Rectal smooth muscle tissue (tissue), 1 donor: ENCODE measurements at regions not wholly inside any gene's neighbourhood (a gene's known extent, or its start where the extent isn't known, plus 50 kb on each side); places are given as distances from the start of the nearest gene placed in this dataset.
"Not testable (repeated sequence)": the region's sequence is repeated elsewhere in the genome, so short reads cannot be mapped to it uniquely, and the experiment has no call there.

Experiments used
- H3K27ac ChIP-seq: one replicate; pipeline ENCODE4 v1.7.0; 2013; ENCODE audit warnings: low read depth, low read length, inconsistent platforms
- H3K27me3 ChIP-seq: one replicate; pipeline ENCODE4 v1.7.0; 2013; ENCODE audit warnings: low read length; ENCODE audit not compliant: control insufficient read depth, insufficient read depth
- H3K36me3 ChIP-seq: one replicate; pipeline ENCODE4 v1.7.0; 2013; ENCODE audit warnings: low read length; ENCODE audit not compliant: control insufficient read depth, insufficient read depth
- H3K4me1 ChIP-seq: one replicate; pipeline ENCODE4 v1.7.0; 2013; ENCODE audit warnings: low read length; ENCODE audit not compliant: control insufficient read depth, insufficient read depth
- H3K4me3 ChIP-seq: one replicate; pipeline ENCODE4 v1.7.0; 2013; ENCODE audit warnings: low read length
- H3K9ac ChIP-seq: one replicate; pipeline ENCODE4 v1.7.0; 2013; ENCODE audit warnings: low read length

- not testable (repeated sequence) for H3K9ac ChIP-seq, H3K4me3 ChIP-seq, H3K4me1 ChIP-seq, H3K36me3 ChIP-seq, H3K27ac ChIP-seq, H3K27me3 ChIP-seq
Observed at GRCh38 chr9:97778740-97779139, 74.3 kb upstream of the FOXE1 start.

- Histone ChIP-seq H3K9ac (no peak overlapping the region), H3K36me3 (no peaks in the 10 kb centered on the region), H3K27me3 (peaks cover 2% of the 10 kb centered on the region), H3K4me1 (no peaks in the 10 kb centered on the region), H3K27ac (no peak overlapping the region), H3K4me3 (no peak overlapping the region)
Observed at GRCh38 chr9:97779608-97780007, 73.4 kb upstream of the FOXE1 start.

DNA sequence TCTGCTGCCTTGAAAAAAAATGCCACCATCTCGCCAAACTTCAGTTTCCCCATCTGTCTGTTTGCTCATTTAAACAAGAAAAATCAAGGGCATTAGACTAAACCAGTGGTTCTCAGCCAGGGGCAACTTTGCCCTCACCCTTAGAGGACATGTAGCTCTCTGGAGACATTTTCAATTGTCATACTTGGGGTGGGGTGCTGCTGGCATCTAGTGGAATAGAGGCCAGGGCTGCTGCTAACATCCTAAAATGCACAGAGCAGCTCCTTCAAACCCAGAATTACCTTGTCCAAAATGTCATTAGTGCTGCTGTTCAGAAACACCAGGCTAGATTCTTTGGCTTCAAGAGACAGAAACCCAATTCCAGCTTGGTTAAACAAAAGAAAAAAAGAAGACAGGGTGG, 71.1 kb upstream of the FOXE1 start:
- Histone ChIP-seq H3K36me3 (no peaks in the 10 kb centered on the region), H3K27me3 (peaks cover 2% of the 10 kb centered on the region), H3K9ac (no peak overlapping the region), H3K27ac (no peak overlapping the region), H3K4me3 (no peak overlapping the region), H3K4me1 (no peaks in the 10 kb centered on the region)

DNA sequence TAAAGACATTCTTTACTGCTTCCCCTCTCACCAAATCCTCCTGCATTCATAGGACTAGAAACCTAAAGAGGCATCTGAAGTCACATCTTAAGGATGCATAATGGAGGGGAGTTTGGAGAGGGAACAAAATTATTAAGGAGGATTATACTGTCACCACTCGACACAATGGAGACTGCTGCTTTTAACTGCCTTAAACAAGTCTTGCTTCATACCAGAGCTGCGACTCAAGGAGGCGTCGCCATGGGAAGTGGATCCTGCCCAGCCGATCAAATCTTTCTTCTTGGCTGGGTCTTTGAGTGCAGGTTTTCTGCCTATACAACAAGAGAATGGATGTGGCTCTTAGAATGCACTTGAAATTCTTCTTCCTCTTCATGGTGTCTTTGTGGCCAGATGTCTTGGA, 66.7 kb upstream of the FOXE1 start:
- H3K9ac ChIP-seq, result no peak overlapping the region
- no peak overlapping the region for H3K4me3 ChIP-seq
- H3K27ac ChIP-seq, result no peak overlapping the region
- no peaks in the 10 kb centered on the region for H3K27me3 ChIP-seq
- no peaks in the 10 kb centered on the region for H3K4me1 ChIP-seq
- no peaks in the 10 kb centered on the region for H3K36me3 ChIP-seq

DNA sequence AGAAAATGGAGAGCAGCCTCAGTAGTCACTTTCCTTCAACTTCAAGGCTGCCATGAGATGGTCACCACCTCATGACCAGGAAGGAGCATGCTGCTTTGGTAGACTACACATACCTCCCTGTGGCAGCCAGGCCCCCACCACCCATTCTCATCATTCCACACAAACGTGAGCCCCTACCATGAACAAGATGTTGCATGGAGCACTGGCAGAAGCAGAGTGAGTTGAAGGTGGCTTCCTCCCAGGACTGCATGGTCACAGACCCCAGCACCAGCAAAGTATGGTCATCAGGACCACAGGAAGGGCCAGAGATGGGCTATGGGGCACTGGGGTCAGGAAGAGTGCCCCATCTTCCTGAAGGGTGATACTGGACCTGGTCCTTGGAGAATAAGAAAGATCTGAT, 65.5 kb upstream of the FOXE1 start:
- Histone ChIP-seq H3K36me3 (no peaks in the 10 kb centered on the region), H3K27ac (no peak overlapping the region), H3K4me1 (no peaks in the 10 kb centered on the region), H3K27me3 (no peaks in the 10 kb centered on the region), H3K4me3 (no peak overlapping the region), H3K9ac (no peak overlapping the region)

DNA sequence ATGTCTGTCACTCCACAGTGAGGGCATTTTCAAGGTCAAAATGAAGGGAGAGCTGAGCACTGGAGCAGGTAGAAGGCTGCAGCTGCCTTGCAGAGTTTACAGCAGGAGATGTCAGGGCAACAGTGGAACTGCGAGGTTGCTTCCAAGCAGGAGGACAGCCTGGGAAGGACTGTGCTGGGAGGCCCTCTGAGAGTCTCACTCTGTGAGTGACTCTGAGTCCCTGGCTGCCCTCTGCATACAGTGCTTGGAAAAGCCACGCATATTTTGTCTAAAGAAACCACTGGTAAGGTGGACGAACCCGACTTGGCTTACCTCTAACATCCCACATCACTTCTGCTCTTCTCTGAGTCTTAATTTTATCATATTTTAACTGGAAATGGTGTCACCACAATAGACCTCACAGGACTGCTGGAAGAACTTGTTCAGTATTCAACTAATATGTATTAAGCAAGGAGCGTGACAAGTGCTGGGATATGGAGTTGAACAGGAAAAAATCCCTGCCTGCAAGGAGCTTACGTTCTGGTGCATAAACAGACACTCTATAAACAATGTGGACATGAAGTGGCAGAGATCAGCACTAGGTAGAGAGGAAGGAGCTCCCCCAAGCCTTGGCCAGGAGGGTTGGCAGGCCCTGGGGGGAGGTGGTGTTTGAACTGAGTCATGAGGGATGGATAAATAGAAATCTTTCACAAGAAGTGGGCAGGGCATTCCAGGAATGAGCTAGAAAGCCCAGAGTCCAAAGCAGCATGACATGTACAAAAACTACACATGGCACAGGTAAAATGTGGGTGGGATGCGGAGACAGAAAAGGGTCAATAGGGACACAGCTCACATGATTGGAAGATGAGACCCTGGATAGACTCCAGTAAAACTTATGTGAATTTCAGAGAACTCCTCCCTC, 64.0 kb upstream of the FOXE1 start:
- no peaks in the 10 kb centered on the region for H3K4me1 ChIP-seq
- no peaks in the 10 kb centered on the region for H3K36me3 ChIP-seq
- H3K27me3 ChIP-seq, result no peaks in the 10 kb centered on the region
- H3K9ac ChIP-seq, result no peak overlapping the region
- no peak overlapping the region for H3K27ac ChIP-seq
- no peak overlapping the region for H3K4me3 ChIP-seq

GRCh38 chr9:97790542-97790941, 62.5 kb upstream of the FOXE1 start:
- no peaks in the 10 kb centered on the region for H3K4me1 ChIP-seq
- H3K36me3 ChIP-seq, result no peaks in the 10 kb centered on the region
- no peak overlapping the region for H3K4me3 ChIP-seq
- H3K27me3 ChIP-seq, result no peaks in the 10 kb centered on the region
- H3K9ac ChIP-seq, result no peak overlapping the region
- H3K27ac ChIP-seq, result no peak overlapping the region

GRCh38 chr9:97791542-97791941, 61.5 kb upstream of the FOXE1 start:
- no peaks in the 10 kb centered on the region for H3K4me1 ChIP-seq
- no peak overlapping the region for H3K4me3 ChIP-seq
- H3K27me3 ChIP-seq, result no peaks in the 10 kb centered on the region
- no peaks in the 10 kb centered on the region for H3K36me3 ChIP-seq
- no peak overlapping the region for H3K27ac ChIP-seq
- no peak overlapping the region for H3K9ac ChIP-seq

DNA sequence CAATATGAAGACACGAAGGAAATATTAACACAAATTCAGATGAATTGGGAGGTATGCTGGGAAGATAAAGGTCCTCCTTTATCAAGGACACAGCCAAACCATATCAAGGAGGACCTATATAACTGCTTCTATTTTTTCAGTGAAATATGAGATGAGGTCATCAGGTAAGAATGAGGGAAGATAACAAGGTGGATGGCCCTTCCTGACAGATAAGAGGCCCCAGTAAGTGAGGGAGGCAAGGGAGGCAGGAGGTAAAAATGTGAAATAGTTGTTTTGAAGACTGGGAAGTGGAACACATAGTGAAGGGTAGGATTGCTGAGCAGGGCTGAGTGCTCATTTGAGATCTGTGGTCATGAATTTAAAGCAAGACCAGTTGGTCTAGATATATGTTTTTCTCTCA, 60.0 kb upstream of the FOXE1 start:
- H3K4me1 ChIP-seq, result no peaks in the 10 kb centered on the region
- H3K9ac ChIP-seq, result no peak overlapping the region
- no peaks in the 10 kb centered on the region for H3K27me3 ChIP-seq
- no peak overlapping the region for H3K4me3 ChIP-seq
- H3K36me3 ChIP-seq, result no peaks in the 10 kb centered on the region
- no peak overlapping the region for H3K27ac ChIP-seq

DNA sequence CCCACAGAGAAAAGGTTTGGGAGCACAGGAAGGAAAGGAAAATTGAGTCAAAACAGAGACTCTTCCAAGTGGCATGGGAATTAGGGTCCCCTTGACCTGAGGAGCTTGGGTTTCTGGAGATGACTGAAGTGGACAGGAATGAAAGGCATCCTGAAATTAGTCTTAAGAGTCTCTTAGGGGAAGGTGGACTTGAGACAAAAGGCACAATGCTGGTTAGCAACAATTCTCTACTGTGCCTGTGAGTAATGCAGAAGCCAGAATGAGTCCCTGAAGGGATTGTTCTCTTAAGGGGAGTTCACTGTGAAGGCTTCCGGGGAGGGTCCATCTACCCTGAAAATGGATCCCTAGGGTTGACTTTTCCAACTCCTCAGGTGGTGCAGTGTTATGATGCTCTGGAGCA, 58.4 kb upstream of the FOXE1 start:
- H3K9ac ChIP-seq, result no peak overlapping the region
- no peak overlapping the region for H3K4me3 ChIP-seq
- H3K4me1 ChIP-seq, result no peaks in the 10 kb centered on the region
- H3K27me3 ChIP-seq, result no peaks in the 10 kb centered on the region
- H3K27ac ChIP-seq, result no peak overlapping the region
- no peaks in the 10 kb centered on the region for H3K36me3 ChIP-seq

DNA sequence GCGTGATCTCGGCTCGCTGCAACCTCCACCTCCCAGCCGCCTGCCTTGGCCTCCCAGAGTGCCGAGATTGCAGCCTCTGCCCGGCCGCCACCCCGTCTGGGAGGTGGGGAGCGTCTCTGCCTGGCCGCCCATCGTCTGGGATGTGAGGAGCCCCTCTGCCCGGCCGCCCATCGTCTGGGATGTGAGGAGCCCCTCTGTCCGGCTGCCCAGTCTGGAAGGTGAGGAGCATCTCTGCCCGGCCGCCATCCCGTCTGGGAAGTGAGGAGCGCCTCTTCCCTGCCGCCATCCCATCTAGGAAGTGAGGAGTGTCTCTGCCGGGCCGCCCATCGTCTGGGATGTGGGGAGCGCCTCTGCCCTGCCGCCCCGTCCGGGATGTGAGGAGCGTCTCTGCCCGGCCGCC, 56.9 kb upstream of the FOXE1 start:
- H3K9ac ChIP-seq, H3K4me1 ChIP-seq, H3K4me3 ChIP-seq, H3K36me3 ChIP-seq, H3K27ac ChIP-seq, H3K27me3 ChIP-seq: not testable (repeated sequence)

- H3K36me3 ChIP-seq, result no peaks in the 10 kb centered on the region
- no peak overlapping the region for H3K9ac ChIP-seq
- H3K4me3 ChIP-seq, result no peak overlapping the region
- no peaks in the 10 kb centered on the region for H3K4me1 ChIP-seq
- no peak overlapping the region for H3K27ac ChIP-seq
- H3K27me3 ChIP-seq, result peaks cover 3% of the 10 kb centered on the region
Observed at GRCh38 chr9:97801180-97801579, 51.8 kb upstream of the FOXE1 start.

- H3K9ac ChIP-seq, result no peak overlapping the region
- H3K27me3 ChIP-seq, result peaks cover 3% of the 10 kb centered on the region
- H3K27ac ChIP-seq, result no peak overlapping the region
- no peaks in the 10 kb centered on the region for H3K4me1 ChIP-seq
- no peak overlapping the region for H3K4me3 ChIP-seq
- no peaks in the 10 kb centered on the region for H3K36me3 ChIP-seq
Observed at GRCh38 chr9:97802276-97802675, 50.8 kb upstream of the FOXE1 start.
